H54 (cell line): ENCODE measurements at regions not wholly inside any gene's neighbourhood (a gene's known extent, or its start where the extent isn't known, plus 50 kb on each side); places are given as distances from the start of the nearest gene placed in this dataset.
A peak's percentile ranks its signal among the peaks of the same experiment; 100 is the strongest.

ENCODE experiments used
- DNase-seq: peaks from one replicate; pipeline ENCODE4 v3.0.0; 2011; ENCODE audit warnings: low spot score, mixed read lengths; ENCODE audit not compliant: insufficient read length
- FAIRE-seq: peaks from 3 replicates; lab custom pipeline; 2011; peaks lifted over from hg19 to GRCh38; lab: Jason Lieb, UNC
- POLR2A ChIP-seq: IDR thresholded peaks from 2 replicates; pipeline ENCODE4 v1.6.1; 2011; ENCODE audit warnings: low read depth, mild to moderate bottlenecking, low read length

GRCh38 chr3:193865896-193866480, 270.0 kb upstream of the HES1 start:
- FAIRE-seq = no peak
- TF ChIP-seq POLR2A = no peak
- no peak for DNase-seq

DNA sequence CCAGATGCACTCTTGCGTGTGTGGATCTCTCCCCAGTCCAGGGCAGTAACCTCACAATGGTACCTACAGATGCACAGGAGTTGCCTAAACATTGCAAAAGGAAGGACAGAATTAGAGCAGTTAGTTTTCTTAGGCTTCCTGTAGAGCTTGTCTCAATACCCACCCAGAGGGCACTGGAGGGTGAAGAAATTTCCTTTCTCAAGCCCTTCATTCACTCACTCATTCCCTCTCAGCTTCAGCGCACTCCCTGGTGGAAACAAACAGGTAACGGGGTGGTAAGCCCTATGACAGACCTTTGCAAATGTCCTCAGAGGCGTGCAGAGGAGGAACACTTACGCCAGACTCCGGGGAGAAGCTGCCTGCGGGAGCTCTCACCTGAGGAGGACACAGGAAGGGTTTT, 267.4 kb upstream of the HES1 start:
- DNase-seq (no peak), FAIRE-seq (no peak)
- TF ChIP-seq POLR2A = no peak

- no peak for TF ChIP-seq POLR2A
- DNase-seq (peak; percentile 96), FAIRE-seq (no peak)
Observed at GRCh38 chr3:193869221-193870201, 266.4 kb upstream of the HES1 start.

GRCh38 chr3:193870376-193871219, 265.4 kb upstream of the HES1 start:
- no peak for FAIRE-seq
- no peak for TF ChIP-seq POLR2A
- no peak for DNase-seq

DNA sequence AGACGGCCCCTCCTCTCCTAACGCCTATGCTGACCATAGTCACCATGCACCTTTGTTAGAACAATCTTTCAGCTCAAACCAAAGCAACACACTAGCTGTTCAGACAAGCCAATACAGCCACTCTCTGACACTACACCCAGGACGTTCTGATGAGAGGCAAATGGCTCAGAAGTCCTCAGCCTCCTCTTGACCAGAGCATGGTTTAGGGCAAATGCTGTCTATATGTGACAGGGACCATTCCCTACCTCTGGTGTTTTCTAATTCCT, 264.8 kb upstream of the HES1 start:
- no peak for DNase-seq
- TF ChIP-seq POLR2A = no peak
- no peak for FAIRE-seq

GRCh38 chr3:193872265-193872753, 263.6 kb upstream of the HES1 start:
- FAIRE-seq = peak; percentile 96
- peak; percentile 92 for DNase-seq
- no peak for TF ChIP-seq POLR2A

DNA sequence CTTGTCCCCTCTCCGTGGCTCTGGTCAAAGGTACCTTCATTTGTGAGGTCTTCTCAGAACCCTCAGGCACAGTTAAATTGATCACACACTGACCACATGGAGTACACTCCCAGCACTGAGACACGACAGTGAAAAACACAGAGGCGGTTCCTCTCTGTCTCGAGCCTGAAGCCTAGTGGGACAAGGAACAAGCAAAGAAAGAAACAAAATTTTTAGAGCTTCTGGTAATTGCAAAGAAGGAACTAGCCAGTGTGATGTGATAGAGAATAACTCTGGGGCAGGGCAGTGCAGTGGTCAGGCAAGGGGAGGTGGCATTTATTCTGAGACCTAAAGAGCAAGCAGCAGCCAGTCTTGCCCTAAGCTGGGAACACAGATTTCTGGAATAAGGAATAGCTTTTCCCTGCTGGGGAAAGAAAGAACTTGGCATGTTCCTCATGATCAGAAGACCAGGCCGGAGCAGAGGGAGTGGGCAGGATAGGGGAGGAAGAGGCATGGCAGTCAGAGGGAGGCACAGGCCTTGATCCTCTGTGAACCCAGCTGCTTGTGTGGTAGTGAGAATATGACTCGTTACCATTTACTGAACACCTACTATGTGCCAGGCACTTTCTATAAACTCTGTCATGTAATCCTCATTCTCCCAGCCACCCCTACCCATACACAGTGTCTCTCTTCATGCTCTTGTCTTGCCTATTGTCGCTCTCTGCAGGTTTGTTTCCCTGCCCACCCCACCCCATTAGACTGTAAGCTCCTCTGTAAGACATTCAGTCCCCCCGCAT, 262.3 kb upstream of the HES1 start:
- TF ChIP-seq POLR2A = no peak
- FAIRE-seq = no peak
- DNase-seq = no peak

DNA sequence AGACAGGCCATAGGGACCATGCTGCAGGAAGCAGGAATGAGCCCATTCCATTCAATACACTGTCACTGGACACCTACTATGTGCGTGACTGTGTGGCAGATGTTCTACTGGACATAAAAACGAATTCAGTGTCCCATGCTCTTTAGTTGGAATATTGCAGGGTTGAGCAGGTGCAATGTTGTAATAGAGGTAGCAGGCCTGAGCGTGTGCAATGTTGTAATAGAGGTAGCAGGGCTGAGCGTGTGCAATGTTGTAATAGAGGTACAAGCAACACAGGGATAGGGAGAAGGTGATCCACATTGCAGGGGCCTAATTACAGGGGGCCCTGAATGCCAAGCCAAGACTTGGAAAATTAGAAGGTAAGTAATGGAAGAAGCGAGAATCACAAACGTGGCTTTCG, 261.4 kb upstream of the HES1 start:
- no peak for FAIRE-seq
- DNase-seq = no peak
- no peak for TF ChIP-seq POLR2A

- DNase-seq = no peak
- no peak for FAIRE-seq
- TF ChIP-seq POLR2A = no peak
Observed at GRCh38 chr3:193874997-193875593, 260.9 kb upstream of the HES1 start.

GRCh38 chr3:193875601-193876321, 260.2 kb upstream of the HES1 start:
- no peak for FAIRE-seq
- DNase-seq = no peak
- no peak for TF ChIP-seq POLR2A

GRCh38 chr3:193879099-193879863, 256.7 kb upstream of the HES1 start:
- FAIRE-seq = no peak
- DNase-seq = no peak

DNA sequence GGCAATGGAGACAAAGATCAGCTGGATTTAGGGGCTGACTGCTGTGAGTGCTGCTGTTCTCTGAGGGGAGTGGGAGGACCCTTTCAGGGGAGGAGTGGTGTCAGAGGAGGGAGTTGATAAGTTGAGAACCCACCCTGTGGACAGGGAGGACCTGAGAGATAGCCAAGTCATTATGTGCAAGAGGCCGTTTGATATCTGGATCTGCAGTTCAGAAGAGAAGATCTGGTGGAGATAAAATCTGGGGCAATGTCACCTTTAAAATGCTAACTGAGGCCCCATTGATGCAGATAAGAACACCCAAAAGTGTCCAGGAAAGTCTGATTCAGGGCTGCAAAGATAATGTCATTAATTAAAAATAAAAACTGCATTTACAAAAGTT, 256.1 kb upstream of the HES1 start:
- FAIRE-seq = no peak
- TF ChIP-seq POLR2A = no peak
- DNase-seq = no peak

More at GRCh38 chr3:193879099-193879863, 256.7 kb upstream of the HES1 start:
- no peak for TF ChIP-seq POLR2A
